ENCODE measurements at regions not wholly inside any gene's neighbourhood (a gene's known extent, or its start where the extent isn't known, plus 50 kb on each side); places are given as distances from the start of the nearest gene placed in this dataset.
"Not testable (repeated sequence)": the region's sequence is repeated elsewhere in the genome, so short reads cannot be mapped to it uniquely, and the experiment has no call there.

DNA sequence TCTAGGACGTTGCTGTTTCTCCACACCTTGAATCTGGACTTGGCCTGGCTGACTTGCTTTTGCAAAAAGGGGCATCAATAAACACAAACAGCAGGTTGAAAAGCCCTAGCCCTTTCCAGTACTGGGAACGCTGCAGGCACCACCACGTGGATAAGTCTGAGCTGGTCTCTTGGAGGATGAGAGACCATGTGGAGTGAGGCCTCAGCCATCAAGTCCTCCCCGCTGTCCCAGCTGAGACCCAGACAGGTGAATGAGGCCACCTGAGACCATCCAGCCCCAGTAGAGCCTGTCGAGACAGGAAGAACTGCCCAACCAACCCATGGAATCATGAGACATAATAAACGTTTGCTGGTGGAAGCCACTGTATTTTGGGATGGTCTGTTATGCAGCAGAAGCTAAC lies 688.7 kb downstream of the PTPRU start:
- Histone ChIP-seq H3K36me3 (ENCODE audit: insufficient read depth, low read depth, low read length) (no peaks in the 10 kb centered on the region), H3K4me3 (ENCODE audit: low read length) (no peak overlapping the region), H3K9ac (ENCODE audit: low read depth, low read length) (peak overlapping the region; percentile 28; the same call in 1 of the 2 replicates), H3K9me3 (ENCODE audit: insufficient read depth, low read depth, low read length) (no peaks in the 10 kb centered on the region), H3K27me3 (ENCODE audit: insufficient read depth, low read length) (no peaks in the 10 kb centered on the region), H3K27ac (ENCODE audit: low read length) (peak overlapping the region; percentile 78), H3K4me1 (ENCODE audit: insufficient read depth, low read length) (peaks cover 23% of the 10 kb centered on the region; the same call in 1 of the 2 replicates)

DNA sequence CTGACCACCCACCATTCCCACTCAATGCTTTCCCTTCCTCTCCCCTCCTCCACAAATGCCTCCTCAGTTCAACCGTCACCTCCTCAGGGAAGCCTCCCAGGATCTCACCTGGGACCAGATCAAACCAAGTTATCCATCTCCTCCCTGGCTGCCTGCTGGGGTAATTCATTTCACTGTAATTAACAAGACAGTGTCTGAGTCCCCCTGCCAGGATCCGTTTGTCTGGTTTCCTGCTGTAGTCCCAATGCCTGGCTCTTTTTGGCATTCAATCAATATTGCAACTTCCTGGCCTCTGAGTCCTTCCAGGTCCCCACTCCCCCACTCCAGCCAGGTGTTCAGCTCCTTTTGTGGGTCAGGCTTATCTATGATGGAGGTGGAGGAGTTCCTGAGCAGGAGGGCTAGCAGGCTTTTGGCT lies 687.7 kb downstream of the PTPRU start:
- H3K27ac ChIP-seq (ENCODE audit: low read length) = no peak overlapping the region
- H3K9ac ChIP-seq (ENCODE audit: low read depth, low read length) = peak overlapping the region; percentile 28; the same call in 1 of the 2 replicates

DNA sequence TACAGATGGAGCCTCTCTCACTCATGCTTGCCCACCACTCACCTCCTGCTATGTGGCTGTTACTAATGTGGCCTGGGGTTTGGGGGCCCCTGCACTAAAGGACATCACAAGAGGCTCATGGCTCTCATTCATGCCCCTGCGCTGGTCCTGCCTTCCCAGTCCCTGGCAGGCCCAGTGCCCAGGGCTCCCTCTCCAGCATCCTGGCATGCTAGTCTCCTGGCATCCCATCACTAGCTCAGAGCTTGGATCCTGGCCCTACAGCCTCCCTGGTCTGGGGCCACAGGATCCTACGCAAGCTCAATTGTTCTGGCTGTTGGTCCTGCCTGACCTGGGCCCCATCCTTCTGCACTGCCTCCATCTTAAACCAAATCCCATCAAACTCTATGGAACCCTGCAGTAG lies 685.4 kb downstream of the PTPRU start:
- Histone ChIP-seq H3K27ac (ENCODE audit: low read length) (no peak overlapping the region), H3K27me3 (ENCODE audit: insufficient read depth, low read length) (no peaks in the 10 kb centered on the region), H3K4me1 (ENCODE audit: insufficient read depth, low read length) (peaks cover 23% of the 10 kb centered on the region; the same call in 1 of the 2 replicates), H3K36me3 (ENCODE audit: insufficient read depth, low read depth, low read length) (no peaks in the 10 kb centered on the region), H3K9ac (ENCODE audit: low read depth, low read length) (no peak overlapping the region), H3K9me3 (ENCODE audit: insufficient read depth, low read depth, low read length) (no peaks in the 10 kb centered on the region), H3K4me3 (ENCODE audit: low read length) (no peak overlapping the region)

More for the DNA sequence above, 687.7 kb downstream of the PTPRU start:
- Histone ChIP-seq H3K36me3 (ENCODE audit: insufficient read depth, low read depth, low read length) (no peaks in the 10 kb centered on the region), H3K27me3 (ENCODE audit: insufficient read depth, low read length) (no peaks in the 10 kb centered on the region), H3K9me3 (ENCODE audit: insufficient read depth, low read depth, low read length) (no peaks in the 10 kb centered on the region), H3K4me3 (ENCODE audit: low read length) (no peak overlapping the region), H3K4me1 (ENCODE audit: insufficient read depth, low read length) (peaks cover 23% of the 10 kb centered on the region; the same call in 1 of the 2 replicates)

DNA sequence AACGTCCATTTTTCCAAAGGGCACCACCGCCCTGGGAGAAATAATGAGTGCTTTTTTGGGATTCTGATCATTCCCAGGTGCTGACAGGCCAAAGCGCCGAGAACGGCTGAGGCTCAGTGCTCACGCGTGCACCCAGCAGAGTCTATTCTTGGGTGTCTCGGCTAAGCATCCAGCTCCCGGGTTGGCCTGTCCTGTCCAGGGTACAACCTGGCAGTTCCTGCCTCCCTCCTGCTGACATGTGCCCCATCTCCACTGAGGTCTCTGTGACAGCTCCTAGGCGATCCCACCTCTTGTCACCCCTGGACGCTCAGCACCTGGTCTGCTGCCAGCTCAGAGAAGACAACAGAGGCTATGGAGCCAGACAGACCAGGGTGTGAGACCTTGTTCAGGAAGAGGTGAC lies 684.5 kb downstream of the PTPRU start:
- H3K27me3 ChIP-seq (ENCODE audit: insufficient read depth, low read length) = no peaks in the 10 kb centered on the region
- no peak overlapping the region for H3K27ac ChIP-seq (ENCODE audit: low read length)
- H3K36me3 ChIP-seq (ENCODE audit: insufficient read depth, low read depth, low read length) = no peaks in the 10 kb centered on the region
- no peak overlapping the region for H3K4me3 ChIP-seq (ENCODE audit: low read length)
- H3K4me1 ChIP-seq (ENCODE audit: insufficient read depth, low read length) = peaks cover 16% of the 10 kb centered on the region; the same call in 1 of the 2 replicates
- H3K9ac ChIP-seq (ENCODE audit: low read depth, low read length) = no peak overlapping the region
- H3K9me3 ChIP-seq (ENCODE audit: insufficient read depth, low read depth, low read length) = no peaks in the 10 kb centered on the region

DNA sequence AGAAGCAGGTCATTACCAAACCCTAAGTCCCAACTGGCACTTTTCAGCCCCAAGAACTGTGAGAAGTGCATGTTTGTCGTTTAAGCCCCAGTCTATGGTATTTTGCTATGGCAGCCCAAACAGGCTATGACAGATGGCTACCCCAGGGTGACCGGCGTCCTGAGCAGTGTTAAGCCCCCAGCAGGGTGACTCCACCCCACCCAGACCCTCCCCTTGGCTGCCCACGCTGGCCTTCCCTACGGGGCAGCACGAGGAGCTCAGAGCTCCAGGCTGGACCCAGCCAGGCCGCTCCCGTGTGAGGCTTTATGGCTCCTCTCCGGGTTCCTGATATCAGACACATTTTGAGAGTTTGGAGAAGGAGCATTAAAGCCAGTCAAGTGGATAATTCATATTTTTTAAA lies 684.0 kb downstream of the PTPRU start:
- H3K27ac ChIP-seq (ENCODE audit: low read length) = no peak overlapping the region
- H3K4me3 ChIP-seq (ENCODE audit: low read length) = no peak overlapping the region
- H3K9me3 ChIP-seq (ENCODE audit: insufficient read depth, low read depth, low read length) = no peaks in the 10 kb centered on the region
- H3K4me1 ChIP-seq (ENCODE audit: insufficient read depth, low read length) = peaks cover 12% of the 10 kb centered on the region; the same call in 1 of the 2 replicates
- H3K36me3 ChIP-seq (ENCODE audit: insufficient read depth, low read depth, low read length) = no peaks in the 10 kb centered on the region
- no peaks in the 10 kb centered on the region for H3K27me3 ChIP-seq (ENCODE audit: insufficient read depth, low read length)
- no peak overlapping the region for H3K9ac ChIP-seq (ENCODE audit: low read depth, low read length)

DNA sequence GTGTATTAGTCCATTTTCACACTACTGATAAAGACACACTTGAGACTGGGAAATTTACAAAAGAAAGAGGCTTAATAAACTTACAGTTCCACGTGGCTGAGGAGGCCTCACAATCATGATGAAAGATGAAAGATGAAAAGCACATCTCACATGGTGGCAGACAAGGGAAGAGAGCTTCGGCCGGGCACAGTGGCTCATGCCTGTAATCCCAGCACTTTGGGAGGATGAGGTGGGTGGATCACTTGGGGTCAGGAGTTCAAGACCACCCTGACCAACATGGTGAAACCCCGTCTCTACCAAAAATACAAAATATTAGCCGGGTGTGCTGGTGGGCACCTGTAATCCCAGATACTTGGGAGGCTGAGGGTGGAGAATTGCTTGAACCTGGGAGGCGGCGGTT lies 682.7 kb downstream of the PTPRU start:
- H3K9ac ChIP-seq (ENCODE audit: low read depth, low read length); H3K27ac ChIP-seq (ENCODE audit: low read length); H3K4me3 ChIP-seq (ENCODE audit: low read length); H3K27me3 ChIP-seq (ENCODE audit: insufficient read depth, low read length); H3K9me3 ChIP-seq (ENCODE audit: insufficient read depth, low read depth, low read length); H3K36me3 ChIP-seq (ENCODE audit: insufficient read depth, low read depth, low read length); H3K4me1 ChIP-seq (ENCODE audit: insufficient read depth, low read length): not testable (repeated sequence)

DNA sequence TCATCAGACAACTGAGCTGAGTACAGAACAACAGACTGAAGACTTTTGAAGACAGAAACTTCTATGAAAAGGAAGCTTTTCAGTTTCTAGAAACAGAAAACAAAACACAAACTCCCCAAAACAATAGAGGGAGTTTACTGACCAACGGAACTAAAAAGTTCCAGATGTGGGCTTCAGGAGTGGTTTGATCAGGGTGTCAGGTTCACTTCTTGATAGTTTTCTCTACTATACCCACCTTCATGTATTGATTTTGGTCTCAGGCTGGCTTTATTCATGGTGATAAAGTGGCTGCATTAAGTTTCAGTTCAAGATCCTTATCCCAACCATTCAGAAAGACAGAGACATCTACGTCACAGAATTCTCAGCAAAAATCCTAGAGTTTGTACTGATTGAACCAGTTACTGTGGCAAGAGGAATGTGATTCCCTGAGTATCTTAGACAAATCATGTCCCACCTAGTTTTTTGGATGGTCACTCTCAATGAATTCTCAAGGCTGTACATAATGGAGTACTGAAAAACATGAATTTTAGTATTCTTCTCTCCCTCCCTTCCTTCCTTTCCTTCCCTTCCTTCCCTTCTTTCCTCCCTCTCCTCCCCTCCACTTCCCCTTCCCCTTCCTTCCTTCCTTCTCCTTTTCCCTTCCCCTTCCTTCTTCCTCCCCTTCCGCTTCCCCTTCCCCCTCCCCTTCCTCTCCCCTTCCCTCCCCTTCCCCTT lies 680.5 kb downstream of the PTPRU start:
- Histone ChIP-seq H3K9me3 (ENCODE audit: insufficient read depth, low read depth, low read length) (no peaks in the 10 kb centered on the region), H3K36me3 (ENCODE audit: insufficient read depth, low read depth, low read length) (no peaks in the 10 kb centered on the region), H3K4me1 (ENCODE audit: insufficient read depth, low read length) (no peaks in the 10 kb centered on the region), H3K4me3 (ENCODE audit: low read length) (no peak overlapping the region), H3K27me3 (ENCODE audit: insufficient read depth, low read length) (no peaks in the 10 kb centered on the region), H3K9ac (ENCODE audit: low read depth, low read length) (no peak overlapping the region), H3K27ac (ENCODE audit: low read length) (no peak overlapping the region)

DNA sequence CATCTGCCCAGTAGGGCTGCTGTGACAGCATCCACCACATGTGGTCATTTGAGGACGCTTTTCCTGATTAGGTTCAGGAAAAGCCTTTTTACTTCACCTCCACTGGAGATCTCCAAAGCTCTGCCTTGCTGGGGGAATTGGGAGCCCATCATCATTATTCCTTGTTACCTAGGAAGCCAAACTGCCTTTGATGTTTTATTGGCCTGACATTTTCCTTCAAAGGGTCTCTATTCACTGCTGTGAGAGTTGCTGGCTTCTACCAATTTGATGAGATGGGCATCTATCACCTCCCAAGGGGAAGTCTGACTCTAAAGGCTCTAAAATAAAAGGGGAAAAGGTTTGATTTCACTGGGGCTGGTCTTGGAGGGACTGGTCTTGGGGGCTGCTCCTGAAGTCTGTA lies 678.6 kb downstream of the PTPRU start:
- H3K36me3 ChIP-seq (ENCODE audit: insufficient read depth, low read depth, low read length) = no peaks in the 10 kb centered on the region
- no peak overlapping the region for H3K27ac ChIP-seq (ENCODE audit: low read length)
- H3K9ac ChIP-seq (ENCODE audit: low read depth, low read length) = no peak overlapping the region
- no peaks in the 10 kb centered on the region for H3K27me3 ChIP-seq (ENCODE audit: insufficient read depth, low read length)
- no peak overlapping the region for H3K4me3 ChIP-seq (ENCODE audit: low read length)
- H3K4me1 ChIP-seq (ENCODE audit: insufficient read depth, low read length) = no peaks in the 10 kb centered on the region
- H3K9me3 ChIP-seq (ENCODE audit: insufficient read depth, low read depth, low read length) = no peaks in the 10 kb centered on the region

DNA sequence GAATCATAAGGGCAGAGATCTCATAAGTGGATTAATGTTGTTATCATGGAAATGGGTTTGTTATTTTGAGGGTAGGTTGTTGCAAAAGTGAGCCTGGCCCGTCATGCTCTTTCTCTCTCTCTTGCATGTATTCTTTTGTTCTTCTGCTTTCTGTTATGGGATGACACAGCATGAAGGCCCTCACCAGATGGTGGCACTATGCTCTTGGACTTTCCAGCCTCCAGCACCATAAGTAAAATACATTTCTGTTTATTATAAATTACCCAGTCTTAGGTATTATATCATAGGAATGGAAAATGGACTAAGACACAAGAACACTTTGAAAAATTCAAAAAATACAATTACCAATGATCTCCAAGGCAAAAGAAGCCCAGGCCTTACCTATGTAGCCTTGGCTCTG lies 676.1 kb downstream of the PTPRU start:
- Histone ChIP-seq H3K9me3 (ENCODE audit: insufficient read depth, low read depth, low read length) (no peaks in the 10 kb centered on the region), H3K27me3 (ENCODE audit: insufficient read depth, low read length) (no peaks in the 10 kb centered on the region)

DNA sequence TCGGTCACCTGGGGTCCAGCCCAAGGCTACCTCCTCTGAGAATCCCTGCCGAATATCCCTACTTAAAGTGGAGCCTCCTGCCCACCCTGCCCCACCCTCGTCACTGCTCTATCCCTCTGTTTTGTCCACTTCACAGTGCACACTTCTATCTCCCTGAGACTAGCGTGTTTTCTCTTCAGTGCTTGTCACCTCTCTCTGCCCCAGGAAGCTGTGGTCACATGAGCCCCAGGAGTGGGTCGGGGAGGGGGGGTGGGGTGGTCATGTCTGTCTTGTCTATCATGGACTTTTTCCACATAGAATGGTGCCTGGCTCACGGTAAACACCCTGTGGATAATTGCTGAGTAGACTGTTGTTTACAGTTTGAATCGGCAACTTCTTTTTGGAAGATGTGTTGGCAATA lies 673.6 kb downstream of the PTPRU start:
- Histone ChIP-seq H3K27me3 (ENCODE audit: insufficient read depth, low read length) (no peaks in the 10 kb centered on the region), H3K36me3 (ENCODE audit: insufficient read depth, low read depth, low read length) (no peaks in the 10 kb centered on the region), H3K4me1 (ENCODE audit: insufficient read depth, low read length) (no peaks in the 10 kb centered on the region), H3K27ac (ENCODE audit: low read length) (no peak overlapping the region), H3K9me3 (ENCODE audit: insufficient read depth, low read depth, low read length) (no peaks in the 10 kb centered on the region), H3K9ac (ENCODE audit: low read depth, low read length) (no peak overlapping the region), H3K4me3 (ENCODE audit: low read length) (no peak overlapping the region)

More for the DNA sequence above, 676.1 kb downstream of the PTPRU start:
- H3K27ac ChIP-seq (ENCODE audit: low read length) = no peak overlapping the region
- no peak overlapping the region for H3K9ac ChIP-seq (ENCODE audit: low read depth, low read length)
- H3K4me3 ChIP-seq (ENCODE audit: low read length) = no peak overlapping the region
- no peaks in the 10 kb centered on the region for H3K36me3 ChIP-seq (ENCODE audit: insufficient read depth, low read depth, low read length)
- H3K4me1 ChIP-seq (ENCODE audit: insufficient read depth, low read length) = no peaks in the 10 kb centered on the region

DNA sequence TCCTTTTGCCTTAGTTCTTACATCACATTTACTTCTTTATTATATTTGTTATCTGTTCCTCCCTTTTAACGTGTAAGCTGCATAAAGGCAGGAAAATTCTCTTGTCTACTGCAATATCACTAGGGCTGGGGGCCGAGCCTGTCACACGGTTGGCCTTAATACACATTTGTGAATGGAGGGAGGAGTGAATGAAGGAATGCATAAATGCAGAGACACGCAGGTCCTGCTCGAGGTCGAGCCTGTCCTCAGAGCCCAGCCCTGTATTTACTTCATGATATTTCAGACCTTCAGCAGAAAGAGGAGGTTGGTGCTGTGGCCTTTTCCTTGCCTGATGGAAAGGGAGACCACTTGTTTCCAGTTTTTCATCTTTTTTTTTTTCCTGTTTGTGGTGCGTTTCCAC lies 671.3 kb downstream of the PTPRU start:
- Histone ChIP-seq H3K9ac (ENCODE audit: low read depth, low read length) (no peak overlapping the region), H3K9me3 (ENCODE audit: insufficient read depth, low read depth, low read length) (no peaks in the 10 kb centered on the region), H3K4me3 (ENCODE audit: low read length) (no peak overlapping the region), H3K4me1 (ENCODE audit: insufficient read depth, low read length) (no peaks in the 10 kb centered on the region), H3K27ac (ENCODE audit: low read length) (no peak overlapping the region), H3K36me3 (ENCODE audit: insufficient read depth, low read depth, low read length) (no peaks in the 10 kb centered on the region), H3K27me3 (ENCODE audit: insufficient read depth, low read length) (no peaks in the 10 kb centered on the region)

DNA sequence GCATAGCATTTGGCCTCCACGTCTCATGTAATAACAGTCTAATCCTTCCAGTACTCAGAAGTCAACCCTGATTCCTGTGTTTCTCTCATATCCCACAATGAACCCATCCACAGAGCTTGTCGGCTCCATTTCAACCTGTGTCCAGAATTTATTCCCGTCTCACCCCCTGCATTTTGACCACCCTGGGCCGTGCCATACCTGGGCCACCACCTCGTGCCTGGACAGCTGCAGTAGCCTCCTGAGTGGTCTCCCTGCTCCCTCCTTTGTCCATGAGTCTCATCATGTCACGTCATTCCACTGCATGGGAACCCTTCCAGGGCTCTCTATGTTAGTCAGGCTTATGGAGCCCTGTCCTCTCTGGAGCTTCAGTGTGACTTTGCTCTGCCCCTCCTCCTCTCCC lies 670.6 kb downstream of the PTPRU start:
- no peaks in the 10 kb centered on the region for H3K9me3 ChIP-seq (ENCODE audit: insufficient read depth, low read depth, low read length)
- H3K27me3 ChIP-seq (ENCODE audit: insufficient read depth, low read length) = no peaks in the 10 kb centered on the region
- peaks cover 1% of the 10 kb centered on the region; the same call in 1 of the 2 replicates for H3K4me1 ChIP-seq (ENCODE audit: insufficient read depth, low read length)
- H3K36me3 ChIP-seq (ENCODE audit: insufficient read depth, low read depth, low read length) = no peaks in the 10 kb centered on the region
- no peak overlapping the region for H3K9ac ChIP-seq (ENCODE audit: low read depth, low read length)
- H3K27ac ChIP-seq (ENCODE audit: low read length) = no peak overlapping the region
- H3K4me3 ChIP-seq (ENCODE audit: low read length) = no peak overlapping the region
